ENCODE measurements at regions not wholly inside any gene's neighbourhood (a gene's known extent, or its start where the extent isn't known, plus 50 kb on each side); places are given as distances from the start of the nearest gene placed in this dataset.

DNA sequence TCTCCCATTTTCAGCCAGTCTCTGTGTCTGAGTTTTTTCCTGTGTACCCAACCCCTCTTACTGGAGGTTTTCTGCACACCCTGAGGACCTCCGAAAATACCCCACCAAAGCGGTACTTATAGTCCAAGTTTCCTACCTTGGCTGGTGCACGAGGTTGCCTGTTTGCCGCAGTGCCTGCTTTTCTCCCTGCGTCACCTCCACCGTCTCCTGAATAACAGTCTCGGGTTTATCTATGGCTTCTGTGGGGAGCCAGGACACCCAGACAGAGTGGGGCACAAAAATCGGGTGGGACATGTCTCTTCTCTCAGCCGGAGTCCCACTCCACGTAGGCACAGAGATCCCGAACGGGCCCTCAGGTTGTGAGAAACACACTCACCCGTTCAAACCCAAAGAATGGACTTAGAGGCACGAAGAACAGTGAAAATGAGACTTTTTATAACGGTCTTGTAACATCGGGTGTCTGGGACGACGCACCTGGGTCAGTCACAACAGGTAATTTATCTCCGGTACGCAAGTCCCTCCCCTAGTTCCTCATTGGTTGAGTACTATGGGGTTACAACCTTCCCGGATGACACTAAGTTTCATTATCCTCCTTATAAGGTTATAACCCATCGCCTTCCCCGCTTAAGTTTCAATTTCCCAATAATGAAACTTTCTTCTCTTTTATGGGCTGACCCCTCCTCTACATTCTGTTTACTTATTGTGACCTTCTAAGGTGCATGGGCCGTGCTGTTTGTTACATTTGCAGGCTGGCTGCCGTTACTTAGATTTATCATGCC, 970.2 kb upstream of the COX7C start:
- no peak for TF ChIP-seq CTCF (IDR thresholded peaks at IDR 0.05)
- no peak for TF ChIP-seq POLR2A (IDR thresholded peaks at IDR 0.05)
- no peak for TF ChIP-seq EP300 (IDR thresholded peaks at IDR 0.05)
- no peak for TF ChIP-seq POLR2AphosphoS5 (IDR thresholded peaks at IDR 0.05)

Measured in stomach (tissue), 4 donors.